Effector memory CD4-positive, alpha-beta T cell (primary cell): ENCODE measurements at regions not wholly inside any gene's neighbourhood (a gene's known extent, or its start where the extent isn't known, plus 50 kb on each side); places are given as distances from the start of the nearest gene placed in this dataset.
"Not testable (repeated sequence)": the region's sequence is repeated elsewhere in the genome, so short reads cannot be mapped to it uniquely, and the experiment has no call there.

Source experiments
- DNase-seq, 3 donors: peaks; one replicate each; pipeline ENCODE4 v3.0.0-alpha.2; 2020
- H3K27ac ChIP-seq: 2 replicates; pipeline ENCODE4 v1.7.0; 2013; ENCODE audit warnings: mild to moderate bottlenecking, low read length, moderate library complexity; ENCODE audit not compliant: insufficient read depth, poor library complexity, severe bottlenecking
- H3K27me3 ChIP-seq: replicated peaks from 2 replicates; pipeline ENCODE4 v1.7.0; 2013; ENCODE audit warnings: mild to moderate bottlenecking, low read length; ENCODE audit not compliant: insufficient read depth, control insufficient read depth, poor library complexity, severe bottlenecking
- H3K36me3 ChIP-seq: 2 replicates; pipeline ENCODE4 v1.7.0; 2013; ENCODE audit warnings: mild to moderate bottlenecking, low read length, moderate library complexity; ENCODE audit not compliant: control insufficient read depth, insufficient read depth
- H3K4me1 ChIP-seq: 2 replicates; pipeline ENCODE4 v1.7.0; 2013; ENCODE audit warnings: low read length, mild to moderate bottlenecking; ENCODE audit not compliant: control insufficient read depth, insufficient read depth, poor library complexity, severe bottlenecking
- H3K4me3 ChIP-seq: 2 replicates; pipeline ENCODE4 v1.7.0; 2013; ENCODE audit warnings: low read length, low read depth, mild to moderate bottlenecking; ENCODE audit not compliant: insufficient read depth, poor library complexity, severe bottlenecking
- H3K9me3 ChIP-seq: 2 replicates; pipeline ENCODE4 v1.7.0; 2013; ENCODE audit warnings: mild to moderate bottlenecking, low read length, moderate library complexity; ENCODE audit not compliant: control insufficient read depth

DNA sequence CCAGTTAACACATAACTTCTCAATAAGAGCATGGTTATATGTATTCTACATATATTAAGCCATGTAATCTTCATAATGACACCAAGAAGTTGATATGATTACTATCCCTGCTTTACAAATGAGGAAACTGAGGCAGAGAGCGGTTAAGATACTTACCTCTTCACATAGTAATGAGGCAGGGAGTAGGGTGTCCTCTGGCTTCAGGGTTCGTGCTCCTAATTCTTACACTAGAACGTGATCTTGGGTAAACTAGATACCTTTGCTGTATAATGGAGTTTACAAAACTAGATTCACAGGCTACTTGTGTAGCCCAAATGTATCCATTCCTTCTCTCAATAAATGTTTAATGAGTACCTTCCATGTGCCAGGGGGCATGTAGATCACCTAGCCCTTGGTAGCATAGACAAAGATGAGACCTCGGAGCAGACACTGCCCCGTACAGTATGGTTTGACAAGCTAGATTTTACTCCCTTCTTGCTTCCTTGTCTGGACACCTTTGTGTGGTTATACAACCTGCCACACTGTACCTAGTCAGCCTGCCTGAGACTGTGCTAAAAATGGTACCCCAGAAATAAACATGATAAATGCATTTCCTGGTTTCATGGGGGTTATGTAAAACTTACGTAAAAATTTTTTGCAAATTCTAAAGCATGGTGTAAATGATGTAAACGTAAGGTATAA is 991.8 kb downstream of the VRK1 start:
- no peaks in the 10 kb centered on the region for H3K27me3 ChIP-seq
- H3K27ac ChIP-seq = no peak overlapping the region
- H3K4me1 ChIP-seq = peaks cover 3% of the 10 kb centered on the region
- H3K36me3 ChIP-seq = no peaks in the 10 kb centered on the region
- H3K4me3 ChIP-seq = no peak overlapping the region
- H3K9me3 ChIP-seq = no peaks in the 10 kb centered on the region
- no peak for DNase-seq

DNA sequence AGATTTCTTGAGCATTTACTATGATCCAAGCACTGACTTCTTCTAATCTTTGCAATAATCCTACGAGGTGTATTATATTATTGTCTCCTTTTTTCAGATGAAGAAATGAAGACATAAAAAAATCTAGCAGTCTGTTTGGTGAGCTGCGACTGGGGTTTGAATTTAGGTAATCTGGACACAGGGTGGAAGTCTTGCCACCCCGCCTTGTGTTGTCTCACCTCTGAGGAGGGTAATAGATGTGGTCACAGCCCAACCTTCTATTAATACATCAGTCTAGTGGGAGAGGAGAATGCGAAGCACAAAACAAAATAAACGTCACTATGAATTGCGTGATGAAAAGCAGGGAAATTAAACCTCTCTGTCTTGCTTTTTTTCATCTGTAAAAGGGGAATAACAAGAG is 993.9 kb downstream of the VRK1 start:
- DNase-seq = no peak
- no peaks in the 10 kb centered on the region for H3K9me3 ChIP-seq
- no peak overlapping the region for H3K4me3 ChIP-seq
- no peaks in the 10 kb centered on the region for H3K4me1 ChIP-seq
- no peaks in the 10 kb centered on the region for H3K36me3 ChIP-seq
- H3K27me3 ChIP-seq = no peaks in the 10 kb centered on the region
- H3K27ac ChIP-seq = no peak overlapping the region

DNA sequence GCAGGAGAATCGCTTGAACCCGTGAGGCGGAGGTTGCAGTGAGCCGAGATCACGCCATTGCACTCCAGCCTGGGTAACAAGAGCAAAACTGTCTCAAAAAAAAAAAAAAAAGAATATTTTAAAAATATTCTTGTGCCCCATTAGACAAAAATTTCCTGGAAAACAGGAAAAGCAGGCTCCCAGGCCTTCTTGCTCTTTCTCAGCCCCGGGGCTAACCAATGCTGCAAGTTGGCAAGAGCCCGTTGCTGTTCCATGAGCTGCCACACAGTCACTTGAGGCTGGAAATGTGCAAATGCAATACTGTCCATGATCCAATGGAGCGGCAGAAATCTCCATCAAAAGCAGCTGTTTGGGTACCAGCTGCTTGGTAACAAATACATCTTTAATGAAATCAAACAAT is 994.7 kb downstream of the VRK1 start:
- Histone ChIP-seq H3K9me3 (no peaks in the 10 kb centered on the region), H3K36me3 (no peaks in the 10 kb centered on the region), H3K27ac (no peak overlapping the region), H3K4me1 (no peaks in the 10 kb centered on the region), H3K4me3 (no peak overlapping the region), H3K27me3 (no peaks in the 10 kb centered on the region)
- no peak for DNase-seq

DNA sequence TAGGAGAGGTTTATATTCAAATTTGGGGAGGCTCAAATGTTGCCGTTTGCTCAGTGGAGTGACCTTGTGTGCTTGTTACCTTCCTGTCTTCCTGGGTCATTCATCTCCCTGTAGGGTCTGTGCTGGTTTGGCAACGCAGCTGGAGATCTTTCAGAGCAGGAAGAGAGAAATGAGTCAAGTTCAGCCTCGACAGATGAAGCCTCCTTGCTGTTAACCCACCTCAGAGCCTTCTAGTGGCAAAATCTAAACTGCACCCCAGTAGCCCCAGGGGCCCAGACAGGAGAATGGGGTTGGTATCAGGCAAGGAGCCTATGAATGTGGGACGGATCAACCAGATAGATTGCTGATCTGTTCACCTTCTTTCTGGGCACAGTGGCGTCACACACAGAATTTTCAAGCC is 999.3 kb downstream of the VRK1 start:
- H3K27ac ChIP-seq = no peak overlapping the region
- no peaks in the 10 kb centered on the region for H3K27me3 ChIP-seq
- H3K9me3 ChIP-seq = no peaks in the 10 kb centered on the region
- H3K4me3 ChIP-seq = no peak overlapping the region
- no peaks in the 10 kb centered on the region for H3K4me1 ChIP-seq
- no peaks in the 10 kb centered on the region for H3K36me3 ChIP-seq
- DNase-seq = no peak

- Histone ChIP-seq H3K36me3 (no peaks in the 10 kb centered on the region), H3K4me1 (no peaks in the 10 kb centered on the region), H3K27ac (no peak overlapping the region), H3K27me3 (no peaks in the 10 kb centered on the region), H3K9me3 (no peaks in the 10 kb centered on the region), H3K4me3 (no peak overlapping the region)
- DNase-seq = no peak
These were observed 1001.0 kb downstream of the VRK1 start for GRCh38 chr14:97798176-97798575.

DNA sequence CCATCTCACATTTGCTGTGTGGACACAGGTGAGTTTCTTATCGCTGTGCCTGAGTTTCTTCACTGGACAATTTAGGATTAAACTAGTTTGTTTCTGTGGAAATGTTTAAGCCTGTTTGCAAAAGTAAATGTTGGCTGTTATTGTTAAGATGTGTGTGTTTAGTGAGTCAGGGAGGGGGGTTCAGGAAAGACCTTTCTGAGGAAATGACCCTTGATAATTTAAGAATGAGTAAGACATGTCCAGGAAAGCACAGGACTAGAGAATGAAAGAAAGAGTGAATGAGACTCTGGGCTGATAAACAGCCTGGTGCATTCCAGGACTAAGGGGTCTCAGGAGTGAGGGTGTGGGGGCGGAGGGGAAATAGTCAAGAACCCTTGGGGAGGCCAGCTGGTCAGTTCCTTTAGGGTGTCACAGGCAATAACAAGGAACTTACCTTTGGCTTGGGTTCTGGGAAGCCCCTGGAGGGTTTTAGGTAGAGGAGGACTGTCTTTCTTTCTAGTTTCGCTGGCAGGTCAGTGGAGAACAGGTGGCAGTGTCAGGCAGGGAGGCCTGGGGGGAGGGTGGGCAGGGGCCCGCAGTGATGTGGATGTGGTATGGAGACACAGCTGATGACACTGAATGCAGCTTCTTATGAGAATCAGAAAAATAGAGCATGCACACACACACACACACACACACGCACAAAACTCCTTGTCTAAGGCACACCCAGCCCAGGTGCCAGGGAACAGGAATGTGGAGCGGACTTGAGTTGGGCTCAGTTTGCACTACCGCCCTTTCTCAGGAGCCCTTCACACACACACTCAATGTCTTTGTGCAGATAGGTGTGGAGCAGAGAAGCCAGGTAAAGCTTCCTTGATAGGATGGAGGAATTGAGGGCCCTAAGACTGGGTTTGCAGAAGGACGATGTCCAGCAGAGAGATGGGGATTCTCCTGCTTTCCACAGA is 1005.5 kb downstream of the VRK1 start:
- H3K4me3 ChIP-seq = no peak overlapping the region
- H3K27me3 ChIP-seq = no peaks in the 10 kb centered on the region
- H3K4me1 ChIP-seq = no peaks in the 10 kb centered on the region
- DNase-seq = no peak
- H3K36me3 ChIP-seq = no peaks in the 10 kb centered on the region
- no peak overlapping the region for H3K27ac ChIP-seq
- no peaks in the 10 kb centered on the region for H3K9me3 ChIP-seq

- DNase-seq = no peak
- H3K27ac ChIP-seq = no peak overlapping the region
- H3K27me3 ChIP-seq = no peaks in the 10 kb centered on the region
- H3K4me3 ChIP-seq = no peak overlapping the region
- no peaks in the 10 kb centered on the region for H3K36me3 ChIP-seq
- no peaks in the 10 kb centered on the region for H3K9me3 ChIP-seq
- no peaks in the 10 kb centered on the region for H3K4me1 ChIP-seq
These were observed 1006.9 kb downstream of the VRK1 start for GRCh38 chr14:97804056-97804455.

DNA sequence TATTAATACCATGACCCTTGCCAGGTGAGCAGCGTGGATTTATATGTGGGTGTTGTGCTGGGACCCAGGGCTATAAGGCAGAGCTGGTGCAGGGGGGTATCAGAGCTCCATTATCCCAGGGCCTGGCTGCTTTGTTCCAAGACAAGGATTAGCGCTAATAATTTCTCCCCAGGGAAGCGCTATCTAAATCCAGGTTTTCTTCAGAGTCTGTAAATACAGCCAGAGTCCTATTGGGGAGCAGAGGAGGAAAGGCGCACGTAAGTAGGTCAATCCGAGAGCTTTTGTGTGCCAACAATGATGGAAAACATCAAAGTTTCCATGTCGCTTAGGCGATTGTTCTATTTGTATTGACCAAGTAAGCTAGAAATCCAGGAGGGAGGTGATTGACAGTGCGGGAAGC is 1009.7 kb downstream of the VRK1 start:
- H3K9me3 ChIP-seq = no peaks in the 10 kb centered on the region
- H3K27me3 ChIP-seq = no peaks in the 10 kb centered on the region
- no peak for DNase-seq
- no peak overlapping the region for H3K27ac ChIP-seq
- no peak overlapping the region for H3K4me3 ChIP-seq
- no peaks in the 10 kb centered on the region for H3K4me1 ChIP-seq
- H3K36me3 ChIP-seq = no peaks in the 10 kb centered on the region

DNA sequence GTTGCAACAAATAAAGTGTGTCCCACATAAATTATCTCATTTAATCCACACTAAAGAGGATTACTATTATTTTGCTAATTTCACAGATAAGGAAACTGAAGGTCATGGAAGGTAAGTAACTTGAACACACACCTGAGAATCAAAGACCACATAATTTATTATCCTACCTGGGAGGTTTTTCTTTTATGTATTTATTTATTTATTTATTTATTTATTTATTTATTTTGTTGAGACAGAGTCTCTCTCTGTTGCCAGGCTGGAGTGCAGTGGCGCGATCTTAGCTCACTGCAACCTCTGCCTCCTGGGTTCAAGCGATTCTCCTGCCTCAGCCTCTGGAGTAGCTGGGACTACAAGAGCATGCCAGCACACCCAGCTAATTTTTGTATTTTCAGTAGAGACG is 1011.4 kb downstream of the VRK1 start:
- not testable (repeated sequence) for H3K27ac ChIP-seq, H3K36me3 ChIP-seq, DNase-seq, H3K9me3 ChIP-seq, H3K27me3 ChIP-seq, H3K4me3 ChIP-seq, H3K4me1 ChIP-seq

GRCh38 chr14:97813556-97813955 is 1016.4 kb downstream of the VRK1 start:
- no peak overlapping the region for H3K4me3 ChIP-seq
- DNase-seq = no peak
- H3K27me3 ChIP-seq = no peaks in the 10 kb centered on the region
- H3K36me3 ChIP-seq = no peaks in the 10 kb centered on the region
- no peak overlapping the region for H3K27ac ChIP-seq
- no peaks in the 10 kb centered on the region for H3K9me3 ChIP-seq
- H3K4me1 ChIP-seq = no peaks in the 10 kb centered on the region
